Breast epithelium (tissue), 3 donors: ENCODE measurements at regions not wholly inside any gene's neighbourhood (a gene's known extent, or its start where the extent isn't known, plus 50 kb on each side); places are given as distances from the start of the nearest gene placed in this dataset.
"Not testable (repeated sequence)": the region's sequence is repeated elsewhere in the genome, so short reads cannot be mapped to it uniquely, and the experiment has no call there.

ENCODE experiments used
- CTCF ChIP-seq, 3 donors: fragments of 450-650 bp; IDR thresholded peaks; one replicate each; pipeline ENCODE4 v1.5.1; 2016 to 2017; ENCODE audit warnings: antibody characterized with exemption in 3 of 3, mild to moderate bottlenecking in 3 of 3, moderate library complexity in 3 of 3
- POLR2A ChIP-seq: fragments of 450-650 bp; IDR thresholded peaks from one replicate; pipeline ENCODE4 v1.6.1; 2016; ENCODE audit warnings: antibody characterized with exemption, mild to moderate bottlenecking, moderate library complexity
- POLR2AphosphoS5 ChIP-seq, 3 donors: sonication (generic); formaldehyde crosslinking; IDR thresholded peaks; one replicate each; pipeline ENCODE4 v1.6.1; 2017; ENCODE audit warnings: antibody characterized with exemption in 3 of 3

GRCh38 chr15:53810306-53810705 lies 50.8 kb upstream of the WDR72 start:
- TF ChIP-seq POLR2AphosphoS5 (IDR thresholded peaks at IDR 0.05); CTCF (IDR thresholded peaks at IDR 0.05); POLR2A: not testable (repeated sequence)
